ENCODE measurements at regions not wholly inside any gene's neighbourhood (a gene's known extent, or its start where the extent isn't known, plus 50 kb on each side); places are given as distances from the start of the nearest gene placed in this dataset.

DNA sequence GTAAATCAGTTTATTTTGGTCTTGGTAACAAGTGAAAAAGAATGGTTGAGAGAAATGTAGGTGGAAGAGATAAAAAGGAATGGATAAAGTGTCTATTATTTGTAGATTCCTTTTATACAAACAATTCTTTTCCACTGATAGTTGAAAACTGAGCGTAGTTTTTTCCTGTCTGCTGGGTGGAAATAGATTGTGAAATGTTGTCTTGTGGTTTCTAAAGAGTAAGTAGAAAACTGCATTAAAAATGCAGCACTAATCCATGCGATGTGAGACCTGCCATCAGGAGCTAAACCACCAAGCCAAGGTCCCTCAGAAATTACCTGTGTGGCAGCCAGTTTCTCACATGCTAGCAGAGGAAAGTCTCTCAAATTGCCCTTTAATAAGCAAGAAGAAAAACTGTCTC, 103.2 kb upstream of the SLC44A3 start:
- no peak for TF ChIP-seq CTCF (IDR thresholded peaks at IDR 0.05)
- no peak for TF ChIP-seq POLR2AphosphoS5 (IDR thresholded peaks at IDR 0.05; ENCODE audit: low read depth, low read length)
